HEK293 (cell line): ENCODE measurements at regions not wholly inside any gene's neighbourhood (a gene's known extent, or its start where the extent isn't known, plus 50 kb on each side); places are given as distances from the start of the nearest gene placed in this dataset.

Experiments used
- CTCF ChIA-PET: fragments of 350-600 bp; formaldehyde crosslinking; extraction: SDS; loops from one replicate; lab custom pipeline; 2021; ENCODE audit warnings: antibody characterized with exemption; lab: Yijun Ruan, JAX
- POLR2A ChIA-PET: fragments of 300-600 bp; formaldehyde crosslinking; extraction: SDS; loops from one replicate; lab custom pipeline; 2020; ENCODE audit warnings: antibody characterized with exemption, inconsistent platforms; lab: Yijun Ruan, JAX
- H3K27ac ChIP-seq: fragments of 200-500 bp; sonication (Bioruptor generic); 2 replicates; pipeline ENCODE4 v1.5.1; 2014; ENCODE audit warnings: low read depth, low read length, control low read depth, inconsistent platforms; ENCODE audit errors: extremely low read depth
- H3K36me3 ChIP-seq, 2 experiments: fragments of 200-500 bp in 1 of 2; sonication (Bioruptor generic) in 1 of 2; 1 replicate in 1 of 2; 2 replicates in 1 of 2; pipeline ENCODE4 v1.5.1; 2014 to 2017; ENCODE audit warnings: inconsistent platforms in 2 of 2, low read length in 2 of 2; ENCODE audit not compliant: control insufficient read depth in 2 of 2, insufficient read depth in 1 of 2
- H3K4me1 ChIP-seq: fragments of 200-500 bp; sonication (Bioruptor generic); 2 replicates; pipeline ENCODE4 v1.5.1; 2014; ENCODE audit warnings: mild to moderate bottlenecking, low read length, inconsistent platforms; ENCODE audit not compliant: control insufficient read depth, insufficient read depth
- H3K4me3 ChIP-seq: 2 replicates; pipeline ENCODE4 v1.5.1; 2011; ENCODE audit warnings: low read depth, mild to moderate bottlenecking, control low read depth, low read length, moderate library complexity
- H3K9me3 ChIP-seq: fragments of 200-500 bp; sonication (Bioruptor generic); 2 replicates; pipeline ENCODE4 v1.5.1; 2014; ENCODE audit warnings: low read depth, low read length, inconsistent platforms; ENCODE audit not compliant: control insufficient read depth, insufficient read depth
- GLI4 ChIP-seq: fragments of 450-650 bp; formaldehyde crosslinking; IDR thresholded peaks from 2 replicates; pipeline ENCODE4 v1.5.1; 2016; ENCODE audit warnings: missing biosample characterization, missing genetic modification characterization
- SETDB1 ChIP-seq: IDR thresholded peaks from one replicate; pipeline ENCODE4 v1.6.1; 2017; ENCODE audit warnings: mild to moderate bottlenecking, low read length, moderate library complexity, mixed read lengths; ENCODE audit not compliant: insufficient read length
- WT1 ChIP-seq: fragments of 450-650 bp; formaldehyde crosslinking; IDR thresholded peaks from 2 replicates; pipeline ENCODE4 v1.5.1; 2016; ENCODE audit warnings: missing biosample characterization, missing genetic modification characterization
- ZBTB17 ChIP-seq: fragments of 450-650 bp; formaldehyde crosslinking; IDR thresholded peaks from 2 replicates; pipeline ENCODE4 v1.5.1; 2016; ENCODE audit warnings: missing biosample characterization, missing genetic modification characterization
- ZBTB6 ChIP-seq: fragments of 450-650 bp; formaldehyde crosslinking; IDR thresholded peaks from 2 replicates; pipeline ENCODE4 v1.5.1; 2017; ENCODE audit warnings: missing biosample characterization, missing genetic modification characterization
- ZFP69B ChIP-seq: fragments of 450-650 bp; formaldehyde crosslinking; IDR thresholded peaks from 2 replicates; pipeline ENCODE4 v1.5.1; 2016; ENCODE audit warnings: missing biosample characterization, missing genetic modification characterization
- ZNF248 ChIP-seq: fragments of 450-650 bp; formaldehyde crosslinking; IDR thresholded peaks from 2 replicates; pipeline ENCODE4 v1.5.1; 2017; ENCODE audit warnings: missing biosample characterization, missing genetic modification characterization
- ZNF274 ChIP-seq, 2 experiments: fragments of 200-500 bp in 1 of 2; fragments of 450-650 bp in 1 of 2; sonication (Bioruptor generic) in 1 of 2; formaldehyde crosslinking in 1 of 2; IDR thresholded peaks; 2 replicates each; pipeline versions ENCODE4 v1.5.1 to v1.6.1; 2014 to 2016; ENCODE audit warnings: borderline replicate concordance in 1 of 2, inconsistent platforms in 1 of 2, low read length in 1 of 2, missing biosample characterization in 1 of 2, missing genetic modification characterization in 1 of 2
- ZNF324 ChIP-seq: fragments of 450-650 bp; formaldehyde crosslinking; IDR thresholded peaks from 2 replicates; pipeline ENCODE4 v1.5.1; 2016; ENCODE audit warnings: missing biosample characterization, missing genetic modification characterization
- ZNF416 ChIP-seq: fragments of 450-650 bp; formaldehyde crosslinking; IDR thresholded peaks from 2 replicates; pipeline ENCODE4 v1.5.1; 2016; ENCODE audit warnings: missing biosample characterization, missing genetic modification characterization
- ZNF514 ChIP-seq: fragments of 450-650 bp; formaldehyde crosslinking; IDR thresholded peaks from 2 replicates; pipeline ENCODE4 v1.5.1; 2016; ENCODE audit warnings: missing biosample characterization, missing genetic modification characterization
- ZNF518A ChIP-seq: fragments of 450-650 bp; formaldehyde crosslinking; conservative IDR thresholded peaks from 2 replicates; pipeline ENCODE4 v1.5.1; 2016; ENCODE audit warnings: low read depth, missing biosample characterization, missing genetic modification characterization
- ZNF529 ChIP-seq: fragments of 450-650 bp; formaldehyde crosslinking; IDR thresholded peaks from 2 replicates; pipeline ENCODE4 v1.5.1; 2017; ENCODE audit warnings: missing genetic modification characterization, missing biosample characterization; ENCODE audit not compliant: insufficient replicate concordance
- ZNF670 ChIP-seq: fragments of 450-650 bp; formaldehyde crosslinking; IDR thresholded peaks from 2 replicates; pipeline ENCODE4 v1.5.1; 2016; ENCODE audit warnings: missing biosample characterization, missing genetic modification characterization, low read depth
- ZNF692 ChIP-seq: fragments of 450-650 bp; formaldehyde crosslinking; IDR thresholded peaks from 2 replicates; pipeline ENCODE4 v1.5.1; 2016; ENCODE audit warnings: missing biosample characterization, missing genetic modification characterization
- ZNF776 ChIP-seq: fragments of 450-650 bp; formaldehyde crosslinking; IDR thresholded peaks from 2 replicates; pipeline ENCODE4 v1.5.0; 2017; ENCODE audit warnings: missing biosample characterization, missing genetic modification characterization, borderline replicate concordance
- ZNF791 ChIP-seq: fragments of 450-650 bp; formaldehyde crosslinking; IDR thresholded peaks from 2 replicates; pipeline ENCODE4 v1.5.1; 2016; ENCODE audit warnings: missing biosample characterization, missing genetic modification characterization
- ZNF792 ChIP-seq: fragments of 450-650 bp; formaldehyde crosslinking; IDR thresholded peaks from 2 replicates; pipeline ENCODE4 v1.5.1; 2016; ENCODE audit warnings: missing biosample characterization, missing genetic modification characterization
- ZNF843 ChIP-seq: fragments of 450-650 bp; formaldehyde crosslinking; IDR thresholded peaks from 2 replicates; pipeline ENCODE4 v1.5.1; 2016; ENCODE audit warnings: missing biosample characterization, missing genetic modification characterization
- TF ChIP-seq, protein P1 (sequence below): fragments of 450-650 bp; formaldehyde crosslinking; IDR thresholded peaks from 2 replicates; pipeline ENCODE4 v1.5.1; 2017; ENCODE audit warnings: missing biosample characterization, missing genetic modification characterization

- no peak for TF ChIP-seq ZNF529 (tag by site-specific recombination)
- no peak for TF ChIP-seq ZBTB17
- TF ChIP-seq, protein P1, sequence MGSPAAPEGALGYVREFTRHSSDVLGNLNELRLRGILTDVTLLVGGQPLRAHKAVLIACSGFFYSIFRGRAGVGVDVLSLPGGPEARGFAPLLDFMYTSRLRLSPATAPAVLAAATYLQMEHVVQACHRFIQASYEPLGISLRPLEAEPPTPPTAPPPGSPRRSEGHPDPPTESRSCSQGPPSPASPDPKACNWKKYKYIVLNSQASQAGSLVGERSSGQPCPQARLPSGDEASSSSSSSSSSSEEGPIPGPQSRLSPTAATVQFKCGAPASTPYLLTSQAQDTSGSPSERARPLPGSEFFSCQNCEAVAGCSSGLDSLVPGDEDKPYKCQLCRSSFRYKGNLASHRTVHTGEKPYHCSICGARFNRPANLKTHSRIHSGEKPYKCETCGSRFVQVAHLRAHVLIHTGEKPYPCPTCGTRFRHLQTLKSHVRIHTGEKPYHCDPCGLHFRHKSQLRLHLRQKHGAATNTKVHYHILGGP: no peak
- TF ChIP-seq ZNF514: no peak
- TF ChIP-seq WT1: no peak
- TF ChIP-seq ZNF248 (tag by site-specific recombination): no peak
- TF ChIP-seq ZNF791 (tag by site-specific recombination): no peak
- TF ChIP-seq ZNF776 (tag by site-specific recombination): no peak
- no peak for TF ChIP-seq ZNF324 (tag by site-specific recombination)
- no peak for TF ChIP-seq ZNF843 (tag by site-specific recombination)
These were observed 1414.0 kb upstream of the AGA start (continued) for GRCh38 chr4:178856139-178856800.

- TF ChIP-seq ZNF274 (IDR thresholded peaks at IDR 0.05; ENCODE audit: low read length): no peak
- TF ChIP-seq ZNF274 (tag by site-specific recombination; IDR thresholded peaks at IDR 0.05; ENCODE audit: borderline replicate concordance): no peak
- TF ChIP-seq ZNF670 (tag by site-specific recombination): no peak
- no peak for TF ChIP-seq SETDB1
- no peak for TF ChIP-seq GLI4
- TF ChIP-seq ZNF416 (tag by site-specific recombination): no peak
- no peak for TF ChIP-seq ZNF792
- no peak for TF ChIP-seq ZBTB6
- no peak for TF ChIP-seq ZNF518A (tag by site-specific recombination)
- TF ChIP-seq ZNF692 (tag by site-specific recombination): no peak
- no peak for TF ChIP-seq ZFP69B (tag by site-specific recombination)
- Histone ChIP-seq H3K27ac (no peak overlapping the region), H3K9me3 (no peaks in the 10 kb centered on the region), H3K36me3 (no peaks in the 10 kb centered on the region), H3K4me1 (no peaks in the 10 kb centered on the region), H3K4me3 (no peak overlapping the region)
- ChIA-PET CTCF (no interaction called here), POLR2A (no interaction called here)
These were observed 1429.2 kb upstream of the AGA start for GRCh38 chr4:178871476-178871875.
